HG03025 (cell line): ENCODE measurements at regions not wholly inside any gene's neighbourhood (a gene's known extent, or its start where the extent isn't known, plus 50 kb on each side); places are given as distances from the start of the nearest gene placed in this dataset.
"Not testable (repeated sequence)": the region's sequence is repeated elsewhere in the genome, so short reads cannot be mapped to it uniquely, and the experiment has no call there.

ENCODE experiments used
- ATAC-seq: cut with Tn5 transposase; IDR thresholded peaks from one replicate; pipeline ENCODE4 v1.9.1; 2021; ENCODE audit warnings: mild to moderate bottlenecking, moderate library complexity; ENCODE audit not compliant: unreplicated experiment, low FRiP score

DNA sequence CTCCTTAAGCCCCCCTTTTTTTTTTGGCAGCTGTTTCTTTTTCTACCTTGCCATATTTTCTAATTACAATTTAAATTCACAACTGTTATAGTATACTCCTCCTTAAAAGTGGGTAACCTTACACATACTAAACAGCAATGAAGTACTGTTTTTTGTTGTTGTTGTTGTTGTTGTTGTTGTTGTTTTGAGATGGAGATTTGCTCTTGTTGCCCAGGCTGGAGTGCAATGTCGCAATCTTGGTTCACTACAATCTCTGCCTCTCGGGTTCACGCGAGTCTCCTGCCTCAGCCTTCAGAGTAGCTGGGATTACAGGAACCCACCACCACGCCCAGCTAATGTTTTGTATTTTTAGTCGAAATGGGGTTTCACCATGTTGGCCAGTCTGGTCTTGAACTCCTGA, 669.1 kb upstream of the CDH6 start:
- ATAC-seq: no peak

- no peak for ATAC-seq
Measured at GRCh38 chr5:30523061-30523460, 670.4 kb upstream of the CDH6 start.

GRCh38 chr5:30505014-30505886, 688.2 kb upstream of the CDH6 start:
- ATAC-seq: no peak

DNA sequence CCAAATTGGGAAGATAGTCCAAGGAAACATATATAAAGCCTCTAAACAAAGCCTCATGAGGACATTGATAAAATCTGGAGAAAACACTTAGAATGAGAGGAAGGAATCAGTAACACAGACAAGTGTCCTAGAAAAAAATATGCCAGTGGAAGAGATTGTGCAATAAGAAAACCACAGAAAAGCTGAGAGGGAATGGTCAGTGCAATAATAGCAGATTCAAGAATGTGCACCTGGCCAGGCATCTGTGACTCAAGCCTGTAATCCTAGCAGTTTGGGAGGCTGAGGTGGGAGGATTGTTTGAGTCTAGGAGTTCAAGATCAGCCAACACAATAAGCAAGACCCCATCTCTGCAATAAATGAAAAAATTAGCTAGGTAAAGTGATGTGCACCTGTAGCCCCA, 691.2 kb upstream of the CDH6 start:
- no peak for ATAC-seq

GRCh38 chr5:30501065-30501464, 692.4 kb upstream of the CDH6 start:
- no peak for ATAC-seq

DNA sequence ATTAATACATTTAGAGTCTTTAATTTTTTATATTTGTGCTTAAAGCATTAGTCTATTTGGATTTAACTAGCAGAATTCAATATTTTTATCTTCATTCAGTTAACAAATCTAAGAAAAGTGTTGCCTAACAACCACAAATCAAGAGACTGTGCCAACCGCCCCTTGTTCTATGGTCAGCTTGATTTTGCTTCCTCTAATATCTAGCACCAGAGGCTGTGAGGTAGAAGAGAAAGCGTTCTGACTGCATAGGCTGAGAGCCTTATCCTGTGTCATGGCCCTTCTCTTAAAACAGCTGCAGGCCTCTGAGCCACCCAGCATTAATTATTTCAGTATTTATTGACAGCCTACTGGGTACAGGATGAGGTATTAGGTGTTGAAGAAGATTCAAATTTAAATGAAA, 693.0 kb upstream of the CDH6 start:
- ATAC-seq: no peak

- no peak for ATAC-seq
Measured at GRCh38 chr5:30499402-30499801, 694.1 kb upstream of the CDH6 start.

GRCh38 chr5:30498972-30499371, 694.5 kb upstream of the CDH6 start:
- no peak for ATAC-seq

- ATAC-seq: not testable (repeated sequence)
Measured at GRCh38 chr5:30498509-30498908, 695.0 kb upstream of the CDH6 start.

DNA sequence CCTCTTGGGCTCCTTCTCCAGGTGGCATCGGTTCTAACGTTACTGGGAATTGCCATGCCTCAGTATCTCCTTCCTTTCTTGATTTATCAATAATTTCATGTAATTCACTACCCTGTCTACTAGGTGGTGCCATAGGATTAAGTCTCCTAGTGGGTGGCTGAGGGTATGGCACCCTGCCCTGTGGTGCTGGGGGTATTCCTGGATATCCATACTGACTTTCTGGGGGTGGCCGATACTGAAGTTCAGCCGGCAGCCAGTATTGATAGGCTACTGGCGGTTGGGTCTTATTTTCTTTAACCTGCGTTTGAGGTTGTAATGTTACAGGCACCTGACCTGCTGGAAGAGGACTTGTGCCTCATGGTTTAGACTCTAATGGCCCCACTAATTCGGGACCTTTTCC, 699.4 kb upstream of the CDH6 start:
- ATAC-seq: not testable (repeated sequence)

DNA sequence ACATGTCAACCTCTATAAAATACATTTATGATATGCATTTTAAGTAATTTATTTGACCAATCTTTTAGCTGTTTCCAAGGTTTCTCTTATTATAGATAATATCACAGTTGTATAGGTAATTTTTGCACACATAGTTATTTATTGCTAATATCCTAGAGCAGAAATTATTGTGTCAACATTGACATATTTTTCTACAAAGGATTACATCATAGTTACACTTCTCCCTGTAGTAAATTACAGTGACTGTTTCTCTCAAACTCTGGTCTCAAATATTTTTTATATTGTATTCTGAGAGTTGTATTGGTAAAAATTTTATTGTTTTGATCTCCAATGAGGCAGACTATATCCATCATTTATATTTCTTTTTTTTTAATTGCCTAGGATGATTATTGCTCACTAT, 714.4 kb upstream of the CDH6 start:
- no peak for ATAC-seq

DNA sequence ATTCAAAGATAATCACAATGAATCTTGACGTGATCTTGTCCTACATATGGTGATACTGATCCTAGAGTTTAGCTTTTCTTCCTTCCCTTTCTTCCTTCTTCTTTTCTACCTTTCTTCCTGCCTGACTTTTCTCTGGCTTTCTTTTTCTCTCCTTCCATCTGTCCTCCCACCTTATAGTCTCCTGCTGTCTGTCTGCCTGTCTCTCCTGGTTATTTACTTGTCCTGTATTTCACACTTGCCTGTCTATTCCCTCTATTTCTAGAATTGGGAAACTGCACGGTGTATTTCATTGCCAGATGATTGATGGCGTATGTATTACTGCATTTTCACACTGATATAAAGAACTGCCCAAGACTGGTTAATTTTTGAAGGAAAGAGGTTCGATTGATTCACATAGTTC, 718.1 kb upstream of the CDH6 start:
- no peak for ATAC-seq

GRCh38 chr5:30469691-30470090, 723.8 kb upstream of the CDH6 start:
- ATAC-seq: no peak

DNA sequence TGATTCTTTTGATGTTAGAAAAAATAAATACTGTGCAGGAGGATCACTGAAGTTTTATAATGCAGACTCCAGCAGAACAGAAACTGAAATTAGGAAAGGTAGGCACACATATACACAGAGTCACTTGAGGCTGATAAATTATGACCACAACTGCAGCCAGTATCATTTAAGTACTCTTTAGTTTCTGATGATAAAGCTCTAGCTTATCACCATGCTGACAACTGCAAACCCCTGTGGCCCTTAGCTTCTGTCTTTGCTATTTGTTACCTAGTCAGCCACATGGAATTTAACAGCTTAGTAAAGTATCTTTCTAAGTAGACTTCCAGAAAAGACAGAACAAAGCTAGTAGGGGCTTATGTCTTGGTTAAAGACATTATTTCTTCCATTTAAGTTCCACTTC, 734.8 kb upstream of the CDH6 start:
- ATAC-seq: no peak

GRCh38 chr5:30455484-30455883, 738.0 kb upstream of the CDH6 start:
- ATAC-seq: not testable (repeated sequence)

DNA sequence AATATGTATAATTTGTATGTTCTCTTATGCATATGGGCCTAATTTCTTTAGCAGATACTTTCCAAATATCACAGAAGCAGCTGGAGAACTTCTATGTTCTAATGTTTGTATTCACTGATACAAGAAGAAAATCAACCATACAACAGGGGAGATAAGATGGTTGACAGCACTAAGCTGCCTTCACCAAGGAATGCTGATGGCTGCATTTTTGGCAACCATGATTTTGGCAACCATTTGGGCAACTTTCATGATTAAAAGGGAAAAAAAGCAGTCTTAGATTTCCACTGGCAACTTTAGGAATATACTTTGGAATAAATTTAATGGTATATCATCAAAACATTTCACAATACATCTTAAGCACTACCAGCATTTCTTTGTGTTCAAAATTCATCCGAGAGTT, 740.3 kb upstream of the CDH6 start:
- ATAC-seq: no peak

DNA sequence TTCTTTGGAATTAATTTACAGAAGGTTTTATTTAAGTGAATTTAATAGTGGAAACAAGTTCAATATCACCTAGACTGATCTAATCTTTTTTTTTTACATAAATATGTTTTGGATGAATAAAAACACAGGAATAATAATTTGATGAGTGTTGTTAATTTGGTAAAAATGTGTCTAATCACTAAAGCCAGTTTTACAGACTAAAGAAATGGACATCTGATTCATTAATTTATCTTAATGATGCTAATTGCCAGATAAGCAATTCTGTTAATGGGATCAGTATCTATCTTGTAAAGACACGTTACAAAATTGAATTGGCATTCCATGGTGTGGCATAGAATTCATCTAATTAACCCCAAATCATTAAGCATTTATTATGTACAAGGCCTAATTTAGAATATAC, 743.3 kb upstream of the CDH6 start:
- no peak for ATAC-seq

DNA sequence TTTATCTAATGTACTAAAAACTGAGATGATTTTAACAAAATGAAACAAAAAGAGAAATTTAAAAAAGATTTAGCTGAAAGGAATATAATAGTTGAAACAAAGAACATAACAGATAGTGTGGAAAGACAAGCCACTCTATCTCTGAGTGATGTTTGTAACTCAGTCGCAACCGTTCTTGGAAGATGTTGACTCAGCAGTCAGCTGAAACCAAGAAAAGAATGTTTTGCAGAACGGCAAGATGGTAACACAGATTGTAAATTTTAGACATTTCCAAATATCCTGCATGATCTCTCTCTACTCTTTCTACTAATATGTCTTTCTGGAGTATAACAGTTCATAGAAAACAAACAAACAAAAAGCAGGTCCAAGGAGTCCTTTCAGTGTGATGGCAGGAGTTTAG, 746.1 kb upstream of the CDH6 start:
- no peak for ATAC-seq

DNA sequence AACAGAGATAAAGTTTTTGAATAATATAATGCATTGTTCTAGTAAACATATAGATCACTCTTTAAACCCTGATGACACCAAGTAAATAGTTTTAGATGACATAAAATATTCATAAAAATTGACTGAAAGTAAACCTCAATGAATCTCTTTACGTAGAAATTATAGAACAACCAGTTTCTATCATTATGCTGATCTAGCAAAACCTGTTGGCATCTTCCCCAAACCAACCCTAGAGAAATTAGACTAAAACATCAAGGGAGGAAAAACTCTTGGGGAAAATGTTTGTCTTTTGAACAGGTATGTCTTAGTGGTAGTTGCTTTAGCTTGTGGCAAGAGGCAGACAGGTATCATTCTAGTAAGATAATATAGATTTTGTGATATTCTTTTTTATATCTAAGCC, 747.0 kb upstream of the CDH6 start:
- ATAC-seq: no peak

GRCh38 chr5:30438785-30439184, 754.7 kb upstream of the CDH6 start:
- no peak for ATAC-seq

- ATAC-seq: no peak
Measured at GRCh38 chr5:30436691-30437090, 756.8 kb upstream of the CDH6 start.

GRCh38 chr5:30428866-30429407, 764.5 kb upstream of the CDH6 start:
- not testable (repeated sequence) for ATAC-seq
